ENCODE measurements at regions not wholly inside any gene's neighbourhood (a gene's known extent, or its start where the extent isn't known, plus 50 kb on each side); places are given as distances from the start of the nearest gene placed in this dataset.

DNA sequence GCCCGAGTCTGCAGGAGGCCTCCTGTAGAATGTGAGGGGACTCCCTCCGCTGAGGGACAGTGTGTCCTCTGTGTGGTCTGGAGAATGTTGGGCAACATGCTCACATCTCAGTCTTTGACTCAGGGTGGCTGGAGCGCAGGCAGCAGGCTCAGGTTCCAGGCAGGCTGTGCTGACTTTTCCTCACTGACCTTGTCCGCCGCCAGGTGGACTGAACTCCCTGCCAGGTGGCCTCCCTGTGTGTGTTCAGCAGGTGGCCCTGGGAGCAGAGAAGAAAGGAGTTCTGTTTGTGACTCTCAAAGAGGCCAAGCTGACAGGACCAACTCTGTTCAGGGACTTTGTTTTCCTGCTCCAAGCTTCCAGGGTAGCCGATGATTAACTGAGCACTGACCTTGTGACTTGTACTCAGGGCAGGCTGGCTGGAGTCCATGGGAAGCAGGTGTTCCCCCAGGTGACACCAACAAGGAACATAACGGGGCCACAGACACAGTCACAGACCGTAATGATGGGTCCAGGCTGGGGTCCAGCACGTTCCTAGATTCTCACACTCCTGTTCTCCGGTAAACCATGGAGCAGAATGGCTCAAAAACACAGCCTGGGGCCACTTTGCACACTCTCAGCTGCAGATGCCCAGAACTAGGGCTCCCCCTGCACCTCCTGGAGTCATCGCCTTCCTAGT, 439.8 kb downstream of the RNF144A start:
- TF ChIP-seq, protein P1, sequence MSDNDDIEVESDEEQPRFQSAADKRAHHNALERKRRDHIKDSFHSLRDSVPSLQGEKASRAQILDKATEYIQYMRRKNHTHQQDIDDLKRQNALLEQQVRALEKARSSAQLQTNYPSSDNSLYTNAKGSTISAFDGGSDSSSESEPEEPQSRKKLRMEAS (IDR thresholded peaks at IDR 0.05) = no peak
- TF ChIP-seq EP300 (IDR thresholded peaks at IDR 0.05; ENCODE audit: borderline replicate concordance) (no peak), CEBPB (IDR thresholded peaks at IDR 0.05) (no peak), TAF1 (IDR thresholded peaks at IDR 0.05; ENCODE audit: low read depth) (no peak), TCF12 (IDR thresholded peaks at IDR 0.05; ENCODE audit: low read depth) (no peak)

DNA sequence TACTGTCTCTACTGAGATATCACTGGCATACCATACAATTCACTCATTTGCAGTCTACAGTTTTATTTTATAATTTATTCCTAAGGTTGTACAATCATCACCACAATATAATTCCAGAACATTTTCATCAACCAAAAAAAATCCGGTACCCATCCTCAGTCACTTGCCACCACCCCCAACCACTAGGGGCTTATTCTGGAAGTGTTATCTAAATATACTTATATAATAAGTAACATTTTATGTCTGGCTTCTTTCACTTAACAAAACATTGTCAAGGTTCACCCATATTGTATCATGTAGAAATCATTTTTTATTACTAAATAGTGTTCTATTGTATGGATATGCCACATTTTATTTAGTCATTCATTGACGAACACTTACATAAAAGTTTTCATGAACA, 440.8 kb downstream of the RNF144A start:
- TF ChIP-seq CEBPB (IDR thresholded peaks at IDR 0.05) = no peak
- TF ChIP-seq TCF12 (IDR thresholded peaks at IDR 0.05; ENCODE audit: low read depth) = no peak
- no peak for TF ChIP-seq ZBTB7A (IDR thresholded peaks at IDR 0.05; ENCODE audit: low read depth)
- TF ChIP-seq YY1 (IDR thresholded peaks at IDR 0.05; ENCODE audit: low read depth) = no peak
- TF ChIP-seq, protein P2, sequence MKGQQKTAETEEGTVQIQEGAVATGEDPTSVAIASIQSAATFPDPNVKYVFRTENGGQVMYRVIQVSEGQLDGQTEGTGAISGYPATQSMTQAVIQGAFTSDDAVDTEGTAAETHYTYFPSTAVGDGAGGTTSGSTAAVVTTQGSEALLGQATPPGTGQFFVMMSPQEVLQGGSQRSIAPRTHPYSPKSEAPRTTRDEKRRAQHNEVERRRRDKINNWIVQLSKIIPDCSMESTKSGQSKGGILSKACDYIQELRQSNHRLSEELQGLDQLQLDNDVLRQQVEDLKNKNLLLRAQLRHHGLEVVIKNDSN (IDR thresholded peaks at IDR 0.05) = no peak
- TF ChIP-seq NFIC (IDR thresholded peaks at IDR 0.05) = no peak
- TF ChIP-seq RAD21 (IDR thresholded peaks at IDR 0.05; ENCODE audit: low read depth) = no peak
- TF ChIP-seq, protein P1 (IDR thresholded peaks at IDR 0.05) = no peak
- TF ChIP-seq EGR1 (IDR thresholded peaks at IDR 0.05) = no peak
- TF ChIP-seq CREB1 (IDR thresholded peaks at IDR 0.05; ENCODE audit: low read depth) = no peak
- TF ChIP-seq FOXM1 (IDR thresholded peaks at IDR 0.05; ENCODE audit: borderline replicate concordance, low read depth) = no peak
- TF ChIP-seq, protein P3, sequence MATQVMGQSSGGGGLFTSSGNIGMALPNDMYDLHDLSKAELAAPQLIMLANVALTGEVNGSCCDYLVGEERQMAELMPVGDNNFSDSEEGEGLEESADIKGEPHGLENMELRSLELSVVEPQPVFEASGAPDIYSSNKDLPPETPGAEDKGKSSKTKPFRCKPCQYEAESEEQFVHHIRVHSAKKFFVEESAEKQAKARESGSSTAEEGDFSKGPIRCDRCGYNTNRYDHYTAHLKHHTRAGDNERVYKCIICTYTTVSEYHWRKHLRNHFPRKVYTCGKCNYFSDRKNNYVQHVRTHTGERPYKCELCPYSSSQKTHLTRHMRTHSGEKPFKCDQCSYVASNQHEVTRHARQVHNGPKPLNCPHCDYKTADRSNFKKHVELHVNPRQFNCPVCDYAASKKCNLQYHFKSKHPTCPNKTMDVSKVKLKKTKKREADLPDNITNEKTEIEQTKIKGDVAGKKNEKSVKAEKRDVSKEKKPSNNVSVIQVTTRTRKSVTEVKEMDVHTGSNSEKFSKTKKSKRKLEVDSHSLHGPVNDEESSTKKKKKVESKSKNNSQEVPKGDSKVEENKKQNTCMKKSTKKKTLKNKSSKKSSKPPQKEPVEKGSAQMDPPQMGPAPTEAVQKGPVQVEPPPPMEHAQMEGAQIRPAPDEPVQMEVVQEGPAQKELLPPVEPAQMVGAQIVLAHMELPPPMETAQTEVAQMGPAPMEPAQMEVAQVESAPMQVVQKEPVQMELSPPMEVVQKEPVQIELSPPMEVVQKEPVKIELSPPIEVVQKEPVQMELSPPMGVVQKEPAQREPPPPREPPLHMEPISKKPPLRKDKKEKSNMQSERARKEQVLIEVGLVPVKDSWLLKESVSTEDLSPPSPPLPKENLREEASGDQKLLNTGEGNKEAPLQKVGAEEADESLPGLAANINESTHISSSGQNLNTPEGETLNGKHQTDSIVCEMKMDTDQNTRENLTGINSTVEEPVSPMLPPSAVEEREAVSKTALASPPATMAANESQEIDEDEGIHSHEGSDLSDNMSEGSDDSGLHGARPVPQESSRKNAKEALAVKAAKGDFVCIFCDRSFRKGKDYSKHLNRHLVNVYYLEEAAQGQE (IDR thresholded peaks at IDR 0.05; ENCODE audit: low read depth) = no peak
- no peak for TF ChIP-seq TEAD4 (IDR thresholded peaks at IDR 0.05)
- no peak for TF ChIP-seq EP300 (IDR thresholded peaks at IDR 0.05; ENCODE audit: borderline replicate concordance)
- no peak for TF ChIP-seq TAF1 (IDR thresholded peaks at IDR 0.05; ENCODE audit: low read depth)

DNA sequence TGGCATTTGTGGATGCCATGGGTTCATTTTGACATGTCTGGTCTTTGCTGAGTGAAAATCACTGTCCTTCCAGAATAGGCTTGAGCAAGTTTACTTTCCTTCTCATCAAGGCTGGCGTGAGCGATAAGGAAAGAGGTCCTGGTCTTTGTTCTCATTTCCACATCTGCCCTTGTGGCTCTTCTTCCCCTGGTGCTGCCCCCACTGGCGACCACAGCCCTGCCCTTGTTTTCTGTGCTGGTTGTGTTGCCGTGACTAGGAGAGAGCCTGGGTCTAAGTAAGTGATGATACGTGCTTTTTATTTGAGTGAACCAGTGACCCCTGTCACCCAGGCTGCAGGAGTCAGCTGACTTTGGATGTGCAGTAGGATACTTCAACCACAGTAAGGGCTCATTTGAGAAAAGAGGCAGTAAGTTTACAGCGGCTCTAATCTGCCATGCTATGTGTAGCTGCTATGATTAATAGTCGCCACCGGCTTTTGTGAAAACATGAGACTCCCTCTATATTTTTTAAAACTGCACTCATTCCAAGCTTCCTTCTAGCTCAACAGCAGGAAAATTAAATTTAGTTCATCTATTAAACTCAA, 441.7 kb downstream of the RNF144A start:
- TF ChIP-seq CREB1 (IDR thresholded peaks at IDR 0.05; ENCODE audit: low read depth) (no peak), TEAD4 (IDR thresholded peaks at IDR 0.05) (no peak), TAF1 (IDR thresholded peaks at IDR 0.05; ENCODE audit: low read depth) (no peak), FOXM1 (IDR thresholded peaks at IDR 0.05; ENCODE audit: borderline replicate concordance, low read depth) (no peak), TCF12 (IDR thresholded peaks at IDR 0.05; ENCODE audit: low read depth) (no peak), YY1 (IDR thresholded peaks at IDR 0.05; ENCODE audit: low read depth) (no peak), RAD21 (IDR thresholded peaks at IDR 0.05; ENCODE audit: low read depth) (no peak), EGR1 (IDR thresholded peaks at IDR 0.05) (no peak), ZBTB7A (IDR thresholded peaks at IDR 0.05; ENCODE audit: low read depth) (no peak), EP300 (IDR thresholded peaks at IDR 0.05; ENCODE audit: borderline replicate concordance) (no peak)
- TF ChIP-seq, protein P1 (IDR thresholded peaks at IDR 0.05) = no peak
- TF ChIP-seq, protein P2 (IDR thresholded peaks at IDR 0.05) = no peak
- TF ChIP-seq, protein P3 (IDR thresholded peaks at IDR 0.05; ENCODE audit: low read depth) = no peak

DNA sequence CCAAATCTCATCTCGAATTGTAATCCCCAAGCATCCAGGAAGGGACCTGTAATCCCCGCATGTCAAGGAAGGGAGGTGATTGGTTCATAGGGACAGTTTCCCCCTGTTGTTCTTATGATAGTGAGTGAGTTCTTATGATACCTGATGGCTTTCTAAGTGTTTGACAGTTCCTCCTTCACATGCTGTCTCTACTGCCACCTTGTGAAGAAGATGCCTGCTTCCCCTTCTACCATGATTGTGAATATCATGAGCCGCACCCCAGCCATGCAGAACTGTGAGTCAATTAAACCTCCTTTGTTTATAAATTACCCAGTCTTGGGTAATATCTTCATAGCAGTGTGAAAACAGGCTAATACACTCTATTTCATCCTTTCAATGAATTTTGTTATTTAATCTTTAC, 446.7 kb downstream of the RNF144A start:
- no peak for TF ChIP-seq CEBPB (IDR thresholded peaks at IDR 0.05)
- no peak for TF ChIP-seq RAD21 (IDR thresholded peaks at IDR 0.05; ENCODE audit: low read depth)
- TF ChIP-seq EGR1 (IDR thresholded peaks at IDR 0.05) = no peak
- no peak for TF ChIP-seq CREB1 (IDR thresholded peaks at IDR 0.05; ENCODE audit: low read depth)
- TF ChIP-seq ZBTB7A (IDR thresholded peaks at IDR 0.05; ENCODE audit: low read depth) = no peak
- TF ChIP-seq FOXM1 (IDR thresholded peaks at IDR 0.05; ENCODE audit: borderline replicate concordance, low read depth) = no peak

DNA sequence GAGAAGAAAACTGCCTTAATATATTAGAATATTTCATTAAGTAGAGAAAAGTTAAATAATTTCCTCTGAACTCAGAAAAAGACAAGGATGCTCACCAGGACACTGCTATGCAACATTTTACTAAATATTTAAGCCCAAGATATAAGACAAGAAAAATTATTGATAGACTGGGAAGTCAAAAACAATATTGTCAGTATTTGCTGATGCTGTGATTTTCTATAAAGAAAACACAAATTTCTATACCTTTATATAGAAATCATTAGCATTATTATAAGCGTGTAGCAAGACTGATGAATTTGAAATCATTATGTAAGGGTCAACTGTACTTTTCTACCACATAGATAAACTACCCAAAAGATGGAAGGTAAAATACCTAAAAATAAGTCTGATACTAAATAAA, 451.0 kb downstream of the RNF144A start:
- no peak for TF ChIP-seq TEAD4 (IDR thresholded peaks at IDR 0.05)
- no peak for TF ChIP-seq TCF12 (IDR thresholded peaks at IDR 0.05; ENCODE audit: low read depth)
- TF ChIP-seq, protein P2 (IDR thresholded peaks at IDR 0.05) = no peak
- TF ChIP-seq, protein P3 (IDR thresholded peaks at IDR 0.05; ENCODE audit: low read depth) = no peak
- TF ChIP-seq RAD21 (IDR thresholded peaks at IDR 0.05; ENCODE audit: low read depth) = no peak
- no peak for TF ChIP-seq ZBTB7A (IDR thresholded peaks at IDR 0.05; ENCODE audit: low read depth)
- no peak for TF ChIP-seq YY1 (IDR thresholded peaks at IDR 0.05; ENCODE audit: low read depth)
